ENCODE measurements at regions not wholly inside any gene's neighbourhood (a gene's known extent, or its start where the extent isn't known, plus 50 kb on each side); places are given as distances from the start of the nearest gene placed in this dataset.

DNA sequence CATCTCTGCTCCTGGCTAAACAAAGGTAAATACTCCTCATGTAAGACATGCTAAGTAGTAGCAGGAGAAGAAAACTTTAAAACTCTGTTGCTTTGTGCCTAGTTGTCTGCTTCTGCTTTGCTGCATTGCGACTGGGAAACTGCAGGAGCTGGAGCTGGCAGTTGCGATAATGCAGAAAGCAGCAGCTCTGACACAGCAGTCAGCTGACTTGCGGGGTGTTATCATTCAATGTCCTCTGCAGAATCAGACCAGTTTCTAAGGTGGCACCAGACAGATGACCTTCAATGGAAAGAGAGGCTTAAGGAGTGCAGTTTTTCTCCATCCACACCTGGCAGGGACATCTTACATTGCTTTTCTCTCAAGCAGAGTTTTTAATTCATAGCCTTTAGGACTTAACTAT is 69.9 kb upstream of the SOX4 start:
- DNase-seq, result no peak

DNA sequence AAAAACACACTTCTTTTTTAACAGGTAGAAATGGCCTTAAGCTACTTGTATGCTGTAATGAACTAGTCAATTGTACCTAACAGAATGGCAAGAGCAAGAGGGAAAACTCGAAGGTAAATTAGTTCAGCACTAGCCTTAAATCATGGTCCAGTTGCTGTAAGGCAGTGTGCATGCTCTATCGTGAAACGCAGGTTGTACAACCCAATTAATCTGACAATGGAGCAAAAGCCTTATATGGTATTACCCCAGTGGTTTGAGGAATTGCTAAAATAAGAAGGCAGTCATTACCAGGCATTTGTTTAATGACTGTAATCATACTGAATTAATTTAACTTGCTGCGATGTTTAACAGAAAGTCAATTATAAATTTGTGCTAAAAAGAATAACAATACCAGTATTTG is 69.3 kb upstream of the SOX4 start:
- no peak for DNase-seq

GRCh38 chr6:21526974-21527373 is 66.6 kb upstream of the SOX4 start:
- no peak for DNase-seq

- no peak for DNase-seq
These were observed 65.8 kb upstream of the SOX4 start for GRCh38 chr6:21527731-21528130.

- DNase-seq, result no peak
These were observed 64.1 kb upstream of the SOX4 start for GRCh38 chr6:21529431-21529830.

- no peak for DNase-seq
These were observed 62.2 kb upstream of the SOX4 start for GRCh38 chr6:21531393-21531792.

GRCh38 chr6:21533678-21534077 is 59.9 kb upstream of the SOX4 start:
- DNase-seq, result no peak

- no peak for DNase-seq
These were observed 57.2 kb upstream of the SOX4 start for GRCh38 chr6:21536280-21536766.

DNA sequence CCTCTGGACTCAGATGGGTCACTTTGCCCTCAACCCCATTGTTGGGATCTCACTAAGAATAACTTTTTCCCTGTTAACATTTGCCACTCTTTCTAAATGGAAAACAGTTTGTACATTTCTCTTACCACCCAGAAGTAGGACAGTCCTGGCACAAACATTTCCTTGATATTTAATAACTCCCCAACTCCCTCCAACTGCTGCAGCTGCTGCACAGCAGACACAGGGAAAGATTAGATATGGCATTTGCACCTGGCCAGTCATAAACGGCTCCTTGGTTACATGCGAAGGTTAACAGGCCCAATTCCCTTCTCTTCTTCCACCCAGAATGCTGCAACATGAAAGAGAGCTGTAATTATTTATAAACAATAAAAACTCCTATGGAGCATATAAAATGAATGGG is 55.9 kb upstream of the SOX4 start:
- no peak for DNase-seq

- no peak for DNase-seq
These were observed 55.3 kb upstream of the SOX4 start for GRCh38 chr6:21538186-21538798.

GRCh38 chr6:21539621-21540100 is 53.9 kb upstream of the SOX4 start:
- no peak for DNase-seq
